ENCODE measurements at regions not wholly inside any gene's neighbourhood (a gene's known extent, or its start where the extent isn't known, plus 50 kb on each side); places are given as distances from the start of the nearest gene placed in this dataset.

GRCh38 chr5:36374266-36374862 lies 72.7 kb upstream of the RANBP3L start:
- H3K9me3 Mint-ChIP-seq: no peaks in the 10 kb centered on the region
- H3K4me3 Mint-ChIP-seq: no peak overlapping the region
- no peaks in the 10 kb centered on the region for H3K27me3 Mint-ChIP-seq

DNA sequence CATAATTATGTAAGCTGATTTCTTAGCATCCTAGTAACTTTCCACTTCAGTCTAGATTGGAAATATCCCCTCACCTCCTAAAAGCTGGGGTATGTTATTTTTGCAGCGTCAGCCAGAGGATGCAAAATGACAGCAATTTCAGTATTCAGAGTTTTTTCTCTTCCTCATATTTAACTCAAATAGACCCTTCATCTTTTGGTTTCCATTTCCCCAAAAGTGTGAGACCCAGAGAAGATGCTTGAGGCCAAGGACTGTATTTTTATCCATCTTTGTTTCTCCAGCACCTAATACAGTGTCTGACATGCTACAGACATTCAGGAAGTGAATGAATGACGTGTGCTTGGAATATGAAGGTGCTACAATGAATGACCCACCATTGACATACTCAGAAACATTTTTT lies 75.5 kb upstream of the RANBP3L start:
- no peaks in the 10 kb centered on the region for H3K4me1 Mint-ChIP-seq
- no peaks in the 10 kb centered on the region for H3K27me3 Mint-ChIP-seq
- no peaks in the 10 kb centered on the region for H3K9me3 Mint-ChIP-seq
- H3K27ac Mint-ChIP-seq: no peak overlapping the region
- intact Hi-C loops (cut with micrococcal nuclease): no loop called here
- no peak overlapping the region for H3K4me3 Mint-ChIP-seq
- H3K36me3 Mint-ChIP-seq (ENCODE audit: low read depth): no peaks in the 10 kb centered on the region
- no peak for DNase-seq

More at GRCh38 chr5:36374266-36374862, 72.7 kb upstream of the RANBP3L start:
- intact Hi-C loops (cut with micrococcal nuclease): no loop called here
- H3K27ac Mint-ChIP-seq: no peak overlapping the region
- no peak for DNase-seq
- no peaks in the 10 kb centered on the region for H3K4me1 Mint-ChIP-seq
- H3K36me3 Mint-ChIP-seq (ENCODE audit: low read depth): no peaks in the 10 kb centered on the region

- no peaks in the 10 kb centered on the region for H3K27me3 Mint-ChIP-seq
- H3K4me3 Mint-ChIP-seq: no peak overlapping the region
- no peaks in the 10 kb centered on the region for H3K4me1 Mint-ChIP-seq
Observed at GRCh38 chr5:36378551-36378950, 76.8 kb upstream of the RANBP3L start.

DNA sequence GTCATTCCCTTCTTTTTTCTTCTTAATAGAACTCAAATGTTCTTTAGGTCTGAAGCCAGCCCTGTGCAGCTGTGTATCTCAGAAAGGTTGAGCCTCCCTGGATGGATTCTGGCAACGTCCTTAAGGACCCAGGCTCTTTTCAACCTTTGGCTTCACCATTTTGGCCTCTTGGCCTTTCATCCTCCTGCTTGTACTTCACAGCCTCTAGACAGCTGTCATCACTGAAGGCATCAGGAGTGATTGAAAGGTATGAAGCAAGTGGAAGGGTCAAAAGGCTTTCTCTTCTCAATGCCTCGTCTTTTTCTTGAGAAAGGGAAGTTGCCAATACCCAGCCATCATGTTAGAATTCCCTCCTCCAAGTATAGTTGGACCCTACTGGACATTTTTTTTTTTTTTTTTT lies 81.2 kb upstream of the RANBP3L start:
- Mint-ChIP-seq H3K4me3 (no peak overlapping the region), H3K4me1 (peaks cover 13% of the 10 kb centered on the region), H3K27ac (no peak overlapping the region), H3K27me3 (no peaks in the 10 kb centered on the region), H3K9me3 (no peaks in the 10 kb centered on the region), H3K36me3 (ENCODE audit: low read depth) (no peaks in the 10 kb centered on the region)
- DNase-seq: no peak
- intact Hi-C loops (cut with micrococcal nuclease): no loop called here

More at GRCh38 chr5:36378551-36378950, 76.8 kb upstream of the RANBP3L start:
- Mint-ChIP-seq H3K9me3 (no peaks in the 10 kb centered on the region), H3K36me3 (ENCODE audit: low read depth) (no peaks in the 10 kb centered on the region), H3K27ac (peak overlapping the region; percentile 2)
- intact Hi-C loops (cut with micrococcal nuclease): no loop called here
- no peak for DNase-seq

- no peaks in the 10 kb centered on the region for H3K36me3 Mint-ChIP-seq (ENCODE audit: low read depth)
Observed at GRCh38 chr5:36383942-36384341, 82.2 kb upstream of the RANBP3L start.

DNA sequence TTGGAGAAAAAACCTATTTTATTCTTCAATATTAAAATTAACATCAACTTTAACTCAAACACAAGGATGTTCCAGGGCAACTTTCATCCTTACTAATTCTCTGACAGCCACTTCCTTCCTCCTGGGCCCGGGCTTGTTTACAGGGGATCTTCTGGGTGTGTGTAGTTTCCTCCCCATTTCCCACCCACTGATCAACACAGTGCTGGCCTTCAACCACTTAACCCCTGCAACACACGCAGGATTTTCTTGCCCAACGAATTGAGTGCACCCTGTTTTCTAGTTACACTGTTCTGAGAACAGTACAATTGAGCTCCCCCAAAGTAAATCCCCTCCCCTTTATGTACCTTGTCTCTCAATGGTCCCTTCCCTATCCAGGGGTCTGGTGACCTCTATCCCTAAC lies 83.1 kb upstream of the RANBP3L start:
- no peaks in the 10 kb centered on the region for H3K9me3 Mint-ChIP-seq
- no peak overlapping the region for H3K4me3 Mint-ChIP-seq
- DNase-seq: no peak
- H3K4me1 Mint-ChIP-seq: peaks cover 13% of the 10 kb centered on the region
- H3K36me3 Mint-ChIP-seq (ENCODE audit: low read depth): no peaks in the 10 kb centered on the region
- H3K27ac Mint-ChIP-seq: no peak overlapping the region
- H3K27me3 Mint-ChIP-seq: no peaks in the 10 kb centered on the region
- intact Hi-C loops (cut with micrococcal nuclease): no loop called here

More at GRCh38 chr5:36383942-36384341, 82.2 kb upstream of the RANBP3L start:
- H3K4me3 Mint-ChIP-seq: no peak overlapping the region
- intact Hi-C loops (cut with micrococcal nuclease): no loop called here
- H3K9me3 Mint-ChIP-seq: no peaks in the 10 kb centered on the region
- DNase-seq: no peak
- no peak overlapping the region for H3K27ac Mint-ChIP-seq
- peaks cover 13% of the 10 kb centered on the region for H3K4me1 Mint-ChIP-seq
- no peaks in the 10 kb centered on the region for H3K27me3 Mint-ChIP-seq

- intact Hi-C loops (cut with micrococcal nuclease): no loop called here
- H3K4me3 Mint-ChIP-seq: no peak overlapping the region
- peaks cover 13% of the 10 kb centered on the region for H3K4me1 Mint-ChIP-seq
- H3K27me3 Mint-ChIP-seq: no peaks in the 10 kb centered on the region
- H3K27ac Mint-ChIP-seq: no peak overlapping the region
- H3K36me3 Mint-ChIP-seq (ENCODE audit: low read depth): no peaks in the 10 kb centered on the region
- no peak for DNase-seq
- no peaks in the 10 kb centered on the region for H3K9me3 Mint-ChIP-seq
Observed at GRCh38 chr5:36385495-36385894, 83.8 kb upstream of the RANBP3L start.

DNA sequence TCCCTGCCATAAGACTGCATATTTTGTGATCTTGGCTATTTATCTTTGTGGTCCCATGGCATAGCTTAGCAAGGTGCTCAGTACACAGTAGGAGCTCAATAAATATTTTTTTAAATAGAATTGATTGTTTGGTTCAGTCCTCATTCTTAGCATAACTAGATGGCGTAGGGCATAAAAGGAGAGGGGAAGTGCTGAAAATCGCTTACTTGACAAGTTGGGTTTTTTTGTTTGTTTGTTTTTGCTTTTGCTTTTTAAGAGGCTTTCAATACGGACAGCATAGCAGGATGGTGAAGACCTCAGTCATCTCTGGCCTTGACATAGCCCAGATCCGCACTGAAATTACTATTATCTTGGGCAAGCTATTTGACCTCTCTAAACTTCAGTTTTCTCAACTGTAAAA lies 86.6 kb upstream of the RANBP3L start:
- DNase-seq: no peak
- Mint-ChIP-seq H3K27ac (no peak overlapping the region), H3K4me1 (peaks cover 13% of the 10 kb centered on the region), H3K36me3 (ENCODE audit: low read depth) (no peaks in the 10 kb centered on the region), H3K9me3 (no peaks in the 10 kb centered on the region), H3K27me3 (peaks cover 8% of the 10 kb centered on the region), H3K4me3 (no peak overlapping the region)
- intact Hi-C loops (cut with micrococcal nuclease): no loop called here

GRCh38 chr5:36389245-36389644 lies 87.5 kb upstream of the RANBP3L start:
- peaks cover 8% of the 10 kb centered on the region for H3K27me3 Mint-ChIP-seq
- H3K4me3 Mint-ChIP-seq: no peak overlapping the region
- no peak for DNase-seq
- intact Hi-C loops (cut with micrococcal nuclease): no loop called here
- no peaks in the 10 kb centered on the region for H3K36me3 Mint-ChIP-seq (ENCODE audit: low read depth)
- peaks cover 13% of the 10 kb centered on the region for H3K4me1 Mint-ChIP-seq
- H3K9me3 Mint-ChIP-seq: no peaks in the 10 kb centered on the region
- H3K27ac Mint-ChIP-seq: no peak overlapping the region

- intact Hi-C loops (cut with micrococcal nuclease): loop anchor here (10.0 kb wide), 1 partner anchor 126 kb away; no protein-coding TSS in a partner anchor
- Mint-ChIP-seq H3K4me3 (no peak overlapping the region), H3K4me1 (no peaks in the 10 kb centered on the region), H3K27ac (no peak overlapping the region), H3K9me3 (no peaks in the 10 kb centered on the region), H3K27me3 (peaks cover 8% of the 10 kb centered on the region), H3K36me3 (ENCODE audit: low read depth) (no peaks in the 10 kb centered on the region)
- DNase-seq: no peak
Observed at GRCh38 chr5:36390640-36391039, 88.9 kb upstream of the RANBP3L start.

DNA sequence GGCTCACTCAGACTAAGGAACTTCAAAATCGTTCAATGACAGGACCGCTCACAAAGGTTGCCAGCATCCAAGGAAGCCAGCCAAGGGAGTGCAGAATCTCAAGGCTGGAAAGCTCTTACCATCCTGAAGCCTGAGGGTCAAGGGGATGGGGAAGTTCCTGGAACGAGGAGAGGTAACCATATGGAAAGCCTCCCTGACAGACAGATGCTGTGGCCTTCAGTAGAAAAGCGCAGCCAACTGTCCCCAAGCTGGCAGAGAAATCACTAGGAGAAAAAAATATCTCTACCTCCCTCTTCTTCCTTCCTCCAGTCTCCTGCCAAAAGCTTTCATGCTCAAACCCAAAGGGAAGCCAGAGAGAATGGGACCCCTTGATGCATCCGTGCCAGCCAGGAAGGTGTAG lies 90.5 kb upstream of the RANBP3L start:
- intact Hi-C loops (cut with micrococcal nuclease): loop anchor here (10.0 kb wide), 1 partner anchor 127 kb away; no protein-coding TSS in a partner anchor
- Mint-ChIP-seq H3K4me1 (no peaks in the 10 kb centered on the region), H3K27me3 (peaks cover 8% of the 10 kb centered on the region), H3K36me3 (ENCODE audit: low read depth) (no peaks in the 10 kb centered on the region), H3K4me3 (no peak overlapping the region), H3K9me3 (no peaks in the 10 kb centered on the region), H3K27ac (no peak overlapping the region)
- no peak for DNase-seq

DNA sequence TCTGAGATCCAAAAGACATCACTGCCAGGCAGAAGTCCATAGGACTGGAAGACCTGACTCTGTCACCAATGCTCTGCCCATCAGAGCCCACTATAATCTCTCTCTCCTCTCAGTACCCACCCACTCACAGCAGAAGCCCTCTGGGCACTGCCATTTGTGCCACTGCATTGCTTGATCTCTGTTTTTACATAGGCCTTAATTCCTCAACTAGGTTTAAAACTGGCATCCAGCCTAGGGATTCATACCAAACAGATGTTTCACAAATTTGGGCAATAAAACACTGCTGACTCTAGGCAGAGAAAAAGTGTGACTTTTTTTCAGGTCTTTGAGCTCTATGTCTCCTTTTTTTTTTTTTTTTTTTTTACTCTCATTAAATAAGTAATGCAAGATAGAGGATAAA lies 91.1 kb upstream of the RANBP3L start:
- no peak overlapping the region for H3K27ac Mint-ChIP-seq
- no peaks in the 10 kb centered on the region for H3K4me1 Mint-ChIP-seq
- H3K36me3 Mint-ChIP-seq (ENCODE audit: low read depth): no peaks in the 10 kb centered on the region
- intact Hi-C loops (cut with micrococcal nuclease): loop anchor here (10.0 kb wide), 1 partner anchor 128 kb away; no protein-coding TSS in a partner anchor
- no peak for DNase-seq
- peaks cover 11% of the 10 kb centered on the region for H3K27me3 Mint-ChIP-seq
- no peak overlapping the region for H3K4me3 Mint-ChIP-seq
- no peaks in the 10 kb centered on the region for H3K9me3 Mint-ChIP-seq

- H3K4me3 Mint-ChIP-seq: no peak overlapping the region
- DNase-seq: no peak
- H3K27ac Mint-ChIP-seq: no peak overlapping the region
- no peaks in the 10 kb centered on the region for H3K9me3 Mint-ChIP-seq
- H3K27me3 Mint-ChIP-seq: peaks cover 11% of the 10 kb centered on the region
- intact Hi-C loops (cut with micrococcal nuclease): loop anchor here (10.0 kb wide), 1 partner anchor 129 kb away; no protein-coding TSS in a partner anchor
- no peaks in the 10 kb centered on the region for H3K4me1 Mint-ChIP-seq
- H3K36me3 Mint-ChIP-seq (ENCODE audit: low read depth): no peaks in the 10 kb centered on the region
Observed at GRCh38 chr5:36393656-36394428, 92.1 kb upstream of the RANBP3L start.

- no peaks in the 10 kb centered on the region for H3K36me3 Mint-ChIP-seq (ENCODE audit: low read depth)
- intact Hi-C loops (cut with micrococcal nuclease): loop anchor here (10.0 kb wide), 1 partner anchor 130 kb away; no protein-coding TSS in a partner anchor
- no peaks in the 10 kb centered on the region for H3K4me1 Mint-ChIP-seq
- H3K9me3 Mint-ChIP-seq: no peaks in the 10 kb centered on the region
- DNase-seq: no peak
- H3K4me3 Mint-ChIP-seq: no peak overlapping the region
- no peak overlapping the region for H3K27ac Mint-ChIP-seq
- peaks cover 14% of the 10 kb centered on the region for H3K27me3 Mint-ChIP-seq
Observed at GRCh38 chr5:36395260-36395659, 93.6 kb upstream of the RANBP3L start.
